Esophagus muscularis mucosa (tissue), 4 donors: ENCODE measurements at regions not wholly inside any gene's neighbourhood (a gene's known extent, or its start where the extent isn't known, plus 50 kb on each side); places are given as distances from the start of the nearest gene placed in this dataset.
A peak's percentile ranks its signal among the peaks of the same experiment; 100 is the strongest.

Source experiments
- DNase-seq: peaks from one replicate; pipeline ENCODE4 v3.0.0-alpha.2; 2017; ENCODE audit errors: extremely low spot score
- H3K27ac ChIP-seq, 4 donors: fragments of 200-600 bp; sonication (generic); replicated peaks in 1 of 4; 1 replicate in 3 of 4; 2 replicates in 1 of 4; pipeline ENCODE4 v1.5.1; 2016 to 2019; ENCODE audit warnings: mild to moderate bottlenecking in 1 of 4
- H3K27me3 ChIP-seq, 4 donors: fragments of 200-600 bp; sonication (generic); one replicate each; pipeline versions ENCODE4 v1.5.1 to v1.6.0; 2016 to 2019
- H3K36me3 ChIP-seq, 4 donors: fragments of 200-600 bp; sonication (generic); one replicate each; pipeline ENCODE4 v1.5.1; 2016 to 2019
- H3K4me1 ChIP-seq, 4 donors: fragments of 200-600 bp; sonication (generic); one replicate each; pipeline ENCODE4 v1.5.1; 2016 to 2019
- H3K4me3 ChIP-seq, 4 donors: fragments of 200-600 bp; sonication (generic); 1 replicate in 2 of 4; 2 replicates in 2 of 4; pipeline ENCODE4 v1.5.1; 2016 to 2019; ENCODE audit warnings: mild to moderate bottlenecking in 4 of 4, moderate library complexity in 1 of 4
- H3K9me3 ChIP-seq, 4 donors: fragments of 200-600 bp; sonication (generic); 1 replicate in 3 of 4; 2 replicates in 1 of 4; pipeline ENCODE4 v1.5.1; 2016 to 2019
- CTCF ChIP-seq, 3 experiments: fragments of 200-600 bp in 2 of 3; fragments of 450-650 bp in 1 of 3; sonication (generic) in 2 of 3; IDR thresholded peaks; one replicate each; pipeline ENCODE4 v1.5.1; 2017 to 2019; ENCODE audit warnings: antibody characterized with exemption in 3 of 3, mild to moderate bottlenecking in 2 of 3, moderate library complexity in 1 of 3
- EP300 ChIP-seq: sonication (generic); formaldehyde crosslinking; IDR thresholded peaks from one replicate; pipeline ENCODE4 v1.6.1; 2017; ENCODE audit warnings: antibody characterized with exemption
- POLR2A ChIP-seq: fragments of 450-650 bp; IDR thresholded peaks from one replicate; pipeline ENCODE4 v1.6.1; 2017; ENCODE audit warnings: antibody characterized with exemption, moderate library complexity, mild to moderate bottlenecking, low read depth
- POLR2AphosphoS5 ChIP-seq, 2 donors: sonication (generic); formaldehyde crosslinking; IDR thresholded peaks; one replicate each; pipeline ENCODE4 v1.6.1; 2017; ENCODE audit warnings: antibody characterized with exemption in 2 of 2
- WGBS: methylation state at CpG from one replicate; pipeline ENCODE4 v1.1.5; 2018; 5-methylcytosine and 5-hydroxymethylcytosine counted together
- intact Hi-C: fragments of 100-400 bp; cut with DNase I; formaldehyde crosslinking; loops from one replicate; pipeline ENCODE4 v1.15.1; 2023

- no peak overlapping the region for H3K4me3 ChIP-seq
Measured at GRCh38 chr2:19576411-19576810, 218.0 kb upstream of the OSR1 start.

GRCh38 chr2:19575641-19576040 lies 217.2 kb upstream of the OSR1 start:
- H3K4me1 ChIP-seq: peaks cover 18 to 27% (median 26%) of the 10 kb centered on the region in 4 donors
- DNase-seq: no peak
- H3K4me3 ChIP-seq: no peak overlapping the region
- H3K27ac ChIP-seq: no peak overlapping the region
- intact Hi-C loops: no loop called here
- H3K9me3 ChIP-seq: no peaks in the 10 kb centered on the region
- H3K36me3 ChIP-seq: no peaks in the 10 kb centered on the region
- no peaks in the 10 kb centered on the region for H3K27me3 ChIP-seq
- TF ChIP-seq POLR2AphosphoS5 (IDR thresholded peaks at IDR 0.05) (no peak), POLR2A (no peak), CTCF (IDR thresholded peaks at IDR 0.05) (no peak), EP300 (no peak)

More at GRCh38 chr2:19576411-19576810, 218.0 kb upstream of the OSR1 start:
- Histone ChIP-seq H3K4me1 (peaks cover 18 to 27% (median 26%) of the 10 kb centered on the region in 4 donors), H3K27me3 (no peaks in the 10 kb centered on the region), H3K36me3 (no peaks in the 10 kb centered on the region), H3K27ac (no peak overlapping the region), H3K9me3 (no peaks in the 10 kb centered on the region)
- intact Hi-C loops: no loop called here
- no peak for TF ChIP-seq POLR2AphosphoS5 (IDR thresholded peaks at IDR 0.05)
- TF ChIP-seq CTCF (IDR thresholded peaks at IDR 0.05): no peak
- no peak for TF ChIP-seq EP300
- no peak for TF ChIP-seq POLR2A
- 85% methylated on average over 3 of the region's 3 CpGs for WGBS
- no peak for DNase-seq

- no peak overlapping the region for H3K4me3 ChIP-seq
- 31% methylated on average over 5 of the region's 5 CpGs for WGBS
- H3K4me1 ChIP-seq: peaks cover 17 to 27% (median 26%) of the 10 kb centered on the region in 4 donors
- H3K27ac ChIP-seq: peak overlapping the region in 1 of 4 donors; percentile 7
- TF ChIP-seq EP300 (no peak), POLR2A (no peak), CTCF (IDR thresholded peaks at IDR 0.05) (no peak), POLR2AphosphoS5 (IDR thresholded peaks at IDR 0.05) (peak; percentile 9 to 39)
- DNase-seq: no peak
- H3K9me3 ChIP-seq: no peaks in the 10 kb centered on the region
- H3K36me3 ChIP-seq: no peaks in the 10 kb centered on the region
- no peaks in the 10 kb centered on the region for H3K27me3 ChIP-seq
- intact Hi-C loops: no loop called here
Measured at GRCh38 chr2:19574778-19575260, 216.4 kb upstream of the OSR1 start.

GRCh38 chr2:19573784-19574183 lies 215.4 kb upstream of the OSR1 start:
- no peak overlapping the region for H3K27ac ChIP-seq
- TF ChIP-seq EP300 (no peak), POLR2A (no peak), POLR2AphosphoS5 (IDR thresholded peaks at IDR 0.05) (no peak), CTCF (IDR thresholded peaks at IDR 0.05) (no peak)
- no peaks in the 10 kb centered on the region for H3K9me3 ChIP-seq
- no peak overlapping the region for H3K4me3 ChIP-seq
- DNase-seq: no peak
- H3K27me3 ChIP-seq: no peaks in the 10 kb centered on the region
- 100% methylated on average over 1 of the region's 1 CpG for WGBS
- peaks cover 13 to 27% (median 26%) of the 10 kb centered on the region in 4 donors for H3K4me1 ChIP-seq
- H3K36me3 ChIP-seq: no peaks in the 10 kb centered on the region
- intact Hi-C loops: no loop called here

- intact Hi-C loops: no loop called here
- no peak for TF ChIP-seq EP300
- TF ChIP-seq CTCF (IDR thresholded peaks at IDR 0.05): no peak
- TF ChIP-seq POLR2A: no peak
- TF ChIP-seq POLR2AphosphoS5 (IDR thresholded peaks at IDR 0.05): no peak
- no peaks in the 10 kb centered on the region for H3K36me3 ChIP-seq
- WGBS: 80% methylated on average over 4 of the region's 4 CpGs
- H3K9me3 ChIP-seq: no peaks in the 10 kb centered on the region
- no peak overlapping the region for H3K27ac ChIP-seq
- peak; percentile 66 for DNase-seq
- H3K27me3 ChIP-seq: no peaks in the 10 kb centered on the region
- no peak overlapping the region for H3K4me3 ChIP-seq
- peaks cover 13 to 27% (median 26%) of the 10 kb centered on the region in 4 donors for H3K4me1 ChIP-seq
Measured at GRCh38 chr2:19571773-19572172, 213.3 kb upstream of the OSR1 start.
